ENCODE measurements at regions not wholly inside any gene's neighbourhood (a gene's known extent, or its start where the extent isn't known, plus 50 kb on each side); places are given as distances from the start of the nearest gene placed in this dataset.

- Histone ChIP-seq H3K4me3 (replicated peaks in 1 of 2; ENCODE audit: low read depth in 1 of 2, low read length in 2 of 2) (no peak overlapping the region), H3K79me2 (ENCODE audit: insufficient read depth, low read length) (no peaks in the 10 kb centered on the region), H3K9me3 (ENCODE audit: control insufficient read depth in 1 of 2, insufficient read depth in 1 of 2, low read depth in 1 of 2, low read length in 2 of 2) (no peaks in the 10 kb centered on the region), H2AFZ (ENCODE audit: low read depth, low read length, poor library complexity, severe bottlenecking) (no peak overlapping the region), H3K27ac (ENCODE audit: low read depth, low read length) (no peak overlapping the region), H4K20me1 (ENCODE audit: insufficient read depth) (no peaks in the 10 kb centered on the region), H3K36me3 (ENCODE audit: control insufficient read depth in 1 of 2, insufficient read depth in 2 of 2, low read length in 2 of 2) (no peaks in the 10 kb centered on the region), H3K4me1 (ENCODE audit: control insufficient read depth in 1 of 2, insufficient read depth in 2 of 2, low read length in 2 of 2) (no peaks in the 10 kb centered on the region), H3K9ac (ENCODE audit: low read length) (no peak overlapping the region), H3K4me2 (ENCODE audit: low read length) (no peak overlapping the region), H3K9me2 (ENCODE audit: insufficient read depth) (no peaks in the 10 kb centered on the region), H3K27me3 (ENCODE audit: insufficient read depth, low read length) (peaks cover 31% of the 10 kb centered on the region)
- RAD21 ChIA-PET (ENCODE audit: low non-redundant PET in 1 of 2, low total read pairs in 2 of 2, uncharacterized antibody in 2 of 2, unreplicated experiment in 2 of 2), result no interaction called here
- POLR2A ChIA-PET, result no interaction called here
- intact Hi-C loops (cut with micrococcal nuclease), result no loop called here
- TF ChIP-seq FOSL1 (IDR thresholded peaks at IDR 0.05; ENCODE audit: low read depth) (no peak), ZNF274 (IDR thresholded peaks at IDR 0.05; ENCODE audit: low read depth, low read length) (no peak), RAD21 (IDR thresholded peaks at IDR 0.05; ENCODE audit: low read depth) (no peak), MAX (IDR thresholded peaks at IDR 0.05) (no peak), SIN3A (IDR thresholded peaks at IDR 0.05; ENCODE audit: low read depth) (no peak), SRF (IDR thresholded peaks at IDR 0.05; ENCODE audit: low read depth) (no peak), POLR2AphosphoS5 (IDR thresholded peaks at IDR 0.05; ENCODE audit: low read depth, low read length) (no peak), EGR1 (IDR thresholded peaks at IDR 0.05; ENCODE audit: low read depth) (no peak), CBX3 (IDR thresholded peaks at IDR 0.05; ENCODE audit: low read depth) (no peak), CEBPB (IDR thresholded peaks at IDR 0.05; ENCODE audit: low read depth) (no peak), REST (IDR thresholded peaks at IDR 0.05; ENCODE audit: low read depth) (no peak), POLR2A (IDR thresholded peaks at IDR 0.05; ENCODE audit: borderline replicate concordance, extremely low read depth, insufficient read depth, insufficient read length) (no peak)
- CTCF ChIA-PET, result no interaction called here
- no peak for ATAC-seq
- no peak for DNase-seq (ENCODE audit: low read depth, low spot score)
- no TSS peak for BruUV-seq (replicated peaks)
Observed at GRCh38 chr1:74818661-74819456, 85.9 kb downstream of the TYW3 start.

Data from HCT116 (cell line).